ENCODE measurements at regions not wholly inside any gene's neighbourhood (a gene's known extent, or its start where the extent isn't known, plus 50 kb on each side); places are given as distances from the start of the nearest gene placed in this dataset.

DNA sequence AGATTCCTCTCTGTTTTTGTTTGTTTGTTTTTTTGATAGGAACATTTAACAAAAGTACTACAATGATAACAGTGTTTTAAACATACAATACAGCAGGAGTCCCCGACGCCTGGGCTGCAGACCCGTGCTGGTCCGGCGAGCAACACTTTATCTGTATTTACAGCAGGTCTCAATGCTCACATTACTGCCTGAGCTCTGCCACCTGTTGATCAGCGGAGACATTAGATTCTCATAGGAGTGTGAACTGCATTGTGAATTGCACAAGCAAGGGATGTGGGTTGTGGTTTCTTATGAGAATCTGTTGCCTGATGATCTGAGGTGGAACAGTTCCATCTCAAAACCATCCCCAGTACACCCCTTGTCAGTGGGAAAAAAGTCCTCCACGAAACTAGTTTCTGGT is 1068.5 kb upstream of the CDH10 start:
- no peaks in the 10 kb centered on the region for H3K27me3 ChIP-seq
- intact Hi-C loops (cut with DNase I) = no loop called here
- no peaks in the 10 kb centered on the region for H3K4me1 ChIP-seq
- no peaks in the 10 kb centered on the region for H3K36me3 ChIP-seq
- no peak overlapping the region for H3K4me3 ChIP-seq
- no peaks in the 10 kb centered on the region for H3K9me3 ChIP-seq
- DNase-seq (peak in 2 of 4 donors; percentile 3 to 55), ATAC-seq (no peak)
- H3K27ac ChIP-seq = no peak overlapping the region
- TF ChIP-seq, protein P1, sequence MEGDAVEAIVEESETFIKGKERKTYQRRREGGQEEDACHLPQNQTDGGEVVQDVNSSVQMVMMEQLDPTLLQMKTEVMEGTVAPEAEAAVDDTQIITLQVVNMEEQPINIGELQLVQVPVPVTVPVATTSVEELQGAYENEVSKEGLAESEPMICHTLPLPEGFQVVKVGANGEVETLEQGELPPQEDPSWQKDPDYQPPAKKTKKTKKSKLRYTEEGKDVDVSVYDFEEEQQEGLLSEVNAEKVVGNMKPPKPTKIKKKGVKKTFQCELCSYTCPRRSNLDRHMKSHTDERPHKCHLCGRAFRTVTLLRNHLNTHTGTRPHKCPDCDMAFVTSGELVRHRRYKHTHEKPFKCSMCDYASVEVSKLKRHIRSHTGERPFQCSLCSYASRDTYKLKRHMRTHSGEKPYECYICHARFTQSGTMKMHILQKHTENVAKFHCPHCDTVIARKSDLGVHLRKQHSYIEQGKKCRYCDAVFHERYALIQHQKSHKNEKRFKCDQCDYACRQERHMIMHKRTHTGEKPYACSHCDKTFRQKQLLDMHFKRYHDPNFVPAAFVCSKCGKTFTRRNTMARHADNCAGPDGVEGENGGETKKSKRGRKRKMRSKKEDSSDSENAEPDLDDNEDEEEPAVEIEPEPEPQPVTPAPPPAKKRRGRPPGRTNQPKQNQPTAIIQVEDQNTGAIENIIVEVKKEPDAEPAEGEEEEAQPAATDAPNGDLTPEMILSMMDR (IDR thresholded peaks at IDR 0.05) = no peak

DNA sequence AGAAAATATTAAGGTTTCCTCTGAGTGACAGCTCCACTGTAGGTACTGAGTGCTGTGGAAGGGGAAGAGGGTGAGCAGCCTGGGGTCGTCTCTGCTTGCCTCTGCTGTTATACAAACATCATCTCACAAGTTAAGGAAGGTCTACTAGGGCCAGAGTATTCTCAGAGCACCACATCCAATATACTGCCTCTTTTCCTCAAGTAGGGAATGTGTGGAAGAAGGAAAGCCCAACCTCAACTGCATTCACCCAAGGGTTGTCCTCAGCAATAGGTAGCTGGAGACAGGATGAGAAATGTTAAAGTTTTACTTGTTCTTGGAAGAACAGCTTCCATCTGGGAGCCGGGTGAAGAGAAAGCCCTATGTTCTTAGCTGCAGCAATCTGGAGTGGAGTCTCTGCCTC is 1062.3 kb upstream of the CDH10 start:
- intact Hi-C loops (cut with DNase I) = no loop called here
- Histone ChIP-seq H3K4me3 (no peak overlapping the region), H3K27ac (no peak overlapping the region), H3K36me3 (no peaks in the 10 kb centered on the region), H3K9me3 (no peaks in the 10 kb centered on the region), H3K27me3 (no peaks in the 10 kb centered on the region), H3K4me1 (no peaks in the 10 kb centered on the region)
- DNase-seq (no peak), ATAC-seq (no peak)
- TF ChIP-seq, protein P1 (IDR thresholded peaks at IDR 0.05) = no peak

DNA sequence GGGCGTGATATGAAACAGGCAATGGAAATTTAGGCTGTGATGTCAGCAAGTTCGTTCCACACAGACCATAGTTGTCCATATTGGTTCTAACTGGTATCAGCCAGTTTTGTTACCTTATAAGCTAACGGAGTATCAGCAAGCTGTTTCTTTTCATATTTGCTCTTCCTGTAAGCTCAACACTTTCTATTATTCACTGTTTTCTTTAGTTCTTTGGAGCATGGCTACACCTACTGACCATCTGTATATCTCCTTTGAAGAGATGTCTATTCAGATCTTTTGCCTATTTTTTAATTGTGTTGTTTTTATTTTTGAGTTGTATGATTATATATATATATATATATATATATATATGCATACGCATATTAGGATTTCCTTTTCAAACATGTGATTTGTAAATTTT is 1057.2 kb upstream of the CDH10 start:
- DNase-seq = no peak
- no peak overlapping the region for H3K27ac ChIP-seq
- no peaks in the 10 kb centered on the region for H3K4me1 ChIP-seq
- no peak for ATAC-seq
- no peaks in the 10 kb centered on the region for H3K36me3 ChIP-seq
- H3K4me3 ChIP-seq = no peak overlapping the region
- TF ChIP-seq, protein P1 (IDR thresholded peaks at IDR 0.05) = no peak
- H3K27me3 ChIP-seq = no peaks in the 10 kb centered on the region
- intact Hi-C loops (cut with DNase I) = no loop called here
- no peaks in the 10 kb centered on the region for H3K9me3 ChIP-seq

DNA sequence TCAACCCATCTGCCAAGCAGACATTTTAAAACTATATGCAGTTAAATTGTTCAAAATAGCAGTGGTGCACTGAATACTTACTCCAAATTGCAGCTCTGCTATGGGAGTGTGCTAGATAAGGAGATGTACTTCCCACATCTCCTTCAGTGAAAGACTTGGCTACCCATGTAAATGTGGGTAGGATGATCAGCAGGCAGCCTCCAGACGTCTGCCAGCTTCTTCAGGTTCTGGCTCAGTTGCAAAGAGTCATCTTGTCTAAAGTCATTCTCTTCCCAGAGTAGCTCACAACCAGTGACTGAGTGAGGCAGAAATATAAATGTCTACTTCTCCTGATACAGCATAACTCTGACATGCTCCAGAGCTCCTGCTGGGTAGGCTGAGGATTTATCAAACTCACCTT is 1050.0 kb upstream of the CDH10 start:
- Histone ChIP-seq H3K4me1 (no peaks in the 10 kb centered on the region), H3K36me3 (no peaks in the 10 kb centered on the region), H3K27me3 (no peaks in the 10 kb centered on the region), H3K27ac (no peak overlapping the region), H3K9me3 (no peaks in the 10 kb centered on the region), H3K4me3 (no peak overlapping the region)
- intact Hi-C loops (cut with DNase I) = no loop called here
- DNase-seq (no peak), ATAC-seq (no peak)
- TF ChIP-seq, protein P1 (IDR thresholded peaks at IDR 0.05) = no peak

DNA sequence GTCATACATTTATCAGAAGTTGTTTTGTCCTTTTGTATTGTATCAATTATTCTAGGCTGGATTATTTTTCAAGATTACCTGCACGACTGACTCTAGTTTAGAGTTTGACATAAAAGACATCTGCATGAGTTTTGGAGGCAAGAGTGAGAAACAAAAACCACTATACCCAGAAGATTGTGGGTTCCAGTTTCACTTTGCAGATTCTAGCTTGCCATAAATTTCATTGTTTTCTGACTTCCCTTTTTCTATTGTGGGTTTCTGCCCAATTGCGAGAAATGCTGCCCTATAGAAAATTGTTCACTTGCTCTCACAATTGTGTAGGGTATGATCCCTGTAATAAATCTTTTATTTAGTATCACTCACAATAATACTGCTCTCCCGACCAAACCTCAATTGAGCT is 1043.4 kb upstream of the CDH10 start:
- intact Hi-C loops (cut with DNase I) = no loop called here
- TF ChIP-seq, protein P1 (IDR thresholded peaks at IDR 0.05) = no peak
- Histone ChIP-seq H3K9me3 (no peaks in the 10 kb centered on the region), H3K4me3 (no peak overlapping the region), H3K4me1 (no peaks in the 10 kb centered on the region), H3K36me3 (no peaks in the 10 kb centered on the region), H3K27ac (no peak overlapping the region), H3K27me3 (no peaks in the 10 kb centered on the region)
- DNase-seq (no peak), ATAC-seq (no peak)

All from left lung (tissue), 4 donors.